Retinal pigment epithelial cell (primary cell): ENCODE measurements at regions not wholly inside any gene's neighbourhood (a gene's known extent, or its start where the extent isn't known, plus 50 kb on each side); places are given as distances from the start of the nearest gene placed in this dataset.

Experiments used
- DNase-seq: peaks from one replicate; pipeline ENCODE4 v3.0.0-alpha.2; 2010; ENCODE audit warnings: low read depth
- H3K4me3 ChIP-seq: 2 replicates; pipeline ENCODE4 v1.5.1; 2011; ENCODE audit warnings: mild to moderate bottlenecking, low read length, control low read depth, moderate library complexity
- CTCF ChIP-seq: conservative IDR thresholded peaks from 2 replicates; pipeline ENCODE4 v1.5.1; 2011; ENCODE audit warnings: low read depth, low read length, control low read depth, inconsistent platforms

- TF ChIP-seq CTCF, result no peak
- no peak for DNase-seq
- no peak overlapping the region for H3K4me3 ChIP-seq
Measured at GRCh38 chr1:29575277-29575676, 339.0 kb downstream of the PTPRU start.

- DNase-seq, result no peak
- TF ChIP-seq CTCF, result no peak
- H3K4me3 ChIP-seq, result no peak overlapping the region
Measured at GRCh38 chr1:29574871-29575270, 338.5 kb downstream of the PTPRU start.

GRCh38 chr1:29569971-29570634 is 333.8 kb downstream of the PTPRU start:
- DNase-seq, result peak; percentile 83
- no peak overlapping the region for H3K4me3 ChIP-seq
- TF ChIP-seq CTCF, result no peak

GRCh38 chr1:29567257-29567656 is 330.9 kb downstream of the PTPRU start:
- TF ChIP-seq CTCF, result no peak
- H3K4me3 ChIP-seq, result no peak overlapping the region
- no peak for DNase-seq

GRCh38 chr1:29565490-29565889 is 329.2 kb downstream of the PTPRU start:
- no peak overlapping the region for H3K4me3 ChIP-seq
- no peak for TF ChIP-seq CTCF
- DNase-seq, result no peak

GRCh38 chr1:29563571-29563970 is 327.2 kb downstream of the PTPRU start:
- DNase-seq, result no peak
- no peak overlapping the region for H3K4me3 ChIP-seq
- no peak for TF ChIP-seq CTCF

- no peak overlapping the region for H3K4me3 ChIP-seq
- no peak for TF ChIP-seq CTCF
- no peak for DNase-seq
Measured at GRCh38 chr1:29563092-29563491, 326.8 kb downstream of the PTPRU start.
